Glutamatergic neuron (in vitro differentiated cells): ENCODE measurements at regions not wholly inside any gene's neighbourhood (a gene's known extent, or its start where the extent isn't known, plus 50 kb on each side); places are given as distances from the start of the nearest gene placed in this dataset.

Experiments used
- DNase-seq: peaks from one replicate; pipeline ENCODE4 v3.0.0; 2022
- H3K27ac Mint-ChIP-seq: one replicate; pipeline ENCODE4 v1.8.0; 2020; ENCODE audit warnings: mild to moderate bottlenecking, mixed read lengths, inconsistent platforms; ENCODE audit not compliant: unreplicated experiment
- H3K27me3 Mint-ChIP-seq: one replicate; pipeline ENCODE4 v1.8.0; 2020; ENCODE audit warnings: mild to moderate bottlenecking, moderate library complexity, mixed read lengths, inconsistent platforms; ENCODE audit not compliant: unreplicated experiment
- H3K36me3 Mint-ChIP-seq: one replicate; pipeline ENCODE4 v1.8.0; 2020; ENCODE audit warnings: mild to moderate bottlenecking, mixed read lengths, inconsistent platforms; ENCODE audit not compliant: unreplicated experiment
- H3K4me1 Mint-ChIP-seq: one replicate; pipeline ENCODE4 v1.8.0; 2020; ENCODE audit warnings: mild to moderate bottlenecking, low read depth, mixed read lengths, inconsistent platforms; ENCODE audit not compliant: unreplicated experiment
- H3K4me3 Mint-ChIP-seq: one replicate; pipeline ENCODE4 v1.8.0; 2020; ENCODE audit warnings: mild to moderate bottlenecking, mixed read lengths, inconsistent platforms; ENCODE audit not compliant: unreplicated experiment
- H3K9me3 Mint-ChIP-seq: one replicate; pipeline ENCODE4 v1.8.0; 2020; ENCODE audit warnings: mild to moderate bottlenecking, moderate library complexity, mixed read lengths, inconsistent platforms; ENCODE audit not compliant: unreplicated experiment
- TF ChIP-seq, protein P1 (sequence below): fragments of 200-600 bp; sonication (generic); IDR thresholded peaks from one replicate; pipeline ENCODE4 v1.5.0; 2021; ENCODE audit not compliant: partially characterized antibody, unreplicated experiment

DNA sequence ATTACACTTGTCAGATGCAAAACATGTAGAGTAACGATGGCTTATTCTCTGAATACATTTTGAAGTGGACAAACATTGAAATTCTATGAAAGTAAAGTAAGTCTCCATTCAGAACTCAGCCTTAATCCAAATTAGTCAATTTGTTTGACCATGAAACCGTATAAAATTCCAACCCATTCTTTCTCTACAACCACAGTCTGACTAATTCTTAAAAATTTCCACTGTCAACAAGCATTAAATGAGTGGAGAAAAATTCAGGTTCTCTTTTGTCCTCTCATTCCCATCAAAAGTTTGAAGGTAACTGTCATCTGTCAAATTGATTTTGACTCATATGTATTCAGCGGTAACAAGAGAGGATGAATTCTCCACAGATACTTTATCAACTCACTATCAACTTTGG is 1031.5 kb downstream of the SORCS1 start:
- H3K4me3 Mint-ChIP-seq, result no peak overlapping the region
- DNase-seq, result no peak
- no peaks in the 10 kb centered on the region for H3K27me3 Mint-ChIP-seq
- no peaks in the 10 kb centered on the region for H3K9me3 Mint-ChIP-seq
- no peaks in the 10 kb centered on the region for H3K36me3 Mint-ChIP-seq
- peaks cover 1% of the 10 kb centered on the region for H3K4me1 Mint-ChIP-seq
- TF ChIP-seq, protein P1, sequence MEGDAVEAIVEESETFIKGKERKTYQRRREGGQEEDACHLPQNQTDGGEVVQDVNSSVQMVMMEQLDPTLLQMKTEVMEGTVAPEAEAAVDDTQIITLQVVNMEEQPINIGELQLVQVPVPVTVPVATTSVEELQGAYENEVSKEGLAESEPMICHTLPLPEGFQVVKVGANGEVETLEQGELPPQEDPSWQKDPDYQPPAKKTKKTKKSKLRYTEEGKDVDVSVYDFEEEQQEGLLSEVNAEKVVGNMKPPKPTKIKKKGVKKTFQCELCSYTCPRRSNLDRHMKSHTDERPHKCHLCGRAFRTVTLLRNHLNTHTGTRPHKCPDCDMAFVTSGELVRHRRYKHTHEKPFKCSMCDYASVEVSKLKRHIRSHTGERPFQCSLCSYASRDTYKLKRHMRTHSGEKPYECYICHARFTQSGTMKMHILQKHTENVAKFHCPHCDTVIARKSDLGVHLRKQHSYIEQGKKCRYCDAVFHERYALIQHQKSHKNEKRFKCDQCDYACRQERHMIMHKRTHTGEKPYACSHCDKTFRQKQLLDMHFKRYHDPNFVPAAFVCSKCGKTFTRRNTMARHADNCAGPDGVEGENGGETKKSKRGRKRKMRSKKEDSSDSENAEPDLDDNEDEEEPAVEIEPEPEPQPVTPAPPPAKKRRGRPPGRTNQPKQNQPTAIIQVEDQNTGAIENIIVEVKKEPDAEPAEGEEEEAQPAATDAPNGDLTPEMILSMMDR, result no peak
- H3K27ac Mint-ChIP-seq, result no peak overlapping the region

DNA sequence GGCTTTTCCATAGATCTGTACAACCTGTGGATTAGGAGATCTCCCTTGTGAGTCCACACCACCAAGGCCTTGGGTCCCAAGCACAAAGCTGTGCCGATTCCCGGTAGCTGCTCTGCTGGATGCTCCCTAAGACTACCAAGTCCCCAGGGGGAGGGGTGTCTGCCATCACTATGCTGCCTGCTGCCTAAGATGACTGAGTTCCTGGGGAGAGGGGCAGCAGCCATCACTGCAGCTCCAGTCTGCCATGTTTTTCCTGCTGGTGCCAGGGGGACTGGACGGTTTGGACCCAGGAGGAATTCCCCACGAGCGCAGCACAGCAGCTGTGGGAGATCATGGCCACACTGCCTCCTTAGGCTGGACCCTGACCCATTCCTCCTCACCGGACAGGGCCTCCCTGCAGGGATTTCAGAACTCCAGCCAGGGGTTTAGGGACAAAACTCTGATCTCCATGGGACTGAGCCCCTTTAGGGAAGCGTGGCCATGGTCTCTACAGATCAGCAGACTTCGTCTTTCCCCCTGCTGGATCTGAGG is 1049.8 kb downstream of the SORCS1 start:
- Mint-ChIP-seq H3K4me3 (no peak overlapping the region), H3K36me3 (peaks cover 20% of the 10 kb centered on the region), H3K27ac (no peak overlapping the region), H3K9me3 (peaks cover 4% of the 10 kb centered on the region), H3K4me1 (peaks cover 5% of the 10 kb centered on the region), H3K27me3 (no peaks in the 10 kb centered on the region)
- no peak for DNase-seq
- TF ChIP-seq, protein P1, result no peak

GRCh38 chr10:106111246-106111645 is 1053.3 kb downstream of the SORCS1 start:
- no peak for DNase-seq
- Mint-ChIP-seq H3K36me3 (peaks cover 9% of the 10 kb centered on the region), H3K4me1 (peaks cover 7% of the 10 kb centered on the region), H3K27ac (no peak overlapping the region), H3K4me3 (no peak overlapping the region), H3K9me3 (peaks cover 2% of the 10 kb centered on the region), H3K27me3 (no peaks in the 10 kb centered on the region)
- TF ChIP-seq, protein P1, result no peak

GRCh38 chr10:106107706-106108105 is 1056.8 kb downstream of the SORCS1 start:
- Mint-ChIP-seq H3K27me3 (no peaks in the 10 kb centered on the region), H3K9me3 (peaks cover 3% of the 10 kb centered on the region), H3K4me1 (peaks cover 6% of the 10 kb centered on the region), H3K27ac (no peak overlapping the region), H3K4me3 (no peak overlapping the region), H3K36me3 (no peaks in the 10 kb centered on the region)
- no peak for DNase-seq
- TF ChIP-seq, protein P1, result no peak

- DNase-seq, result no peak
- Mint-ChIP-seq H3K4me3 (no peak overlapping the region), H3K27ac (no peak overlapping the region), H3K36me3 (no peaks in the 10 kb centered on the region), H3K9me3 (peaks cover 3% of the 10 kb centered on the region), H3K27me3 (no peaks in the 10 kb centered on the region), H3K4me1 (peaks cover 2% of the 10 kb centered on the region)
- TF ChIP-seq, protein P1, result no peak
These were observed 1058.4 kb downstream of the SORCS1 start for GRCh38 chr10:106106114-106106513.
